ENCODE measurements at regions not wholly inside any gene's neighbourhood (a gene's known extent, or its start where the extent isn't known, plus 50 kb on each side); places are given as distances from the start of the nearest gene placed in this dataset.
A peak's percentile ranks its signal among the peaks of the same experiment; 100 is the strongest.

GRCh38 chr4:37542706-37543105 is 143.5 kb downstream of the RELL1 start:
- H3K36me3 Mint-ChIP-seq: peaks cover 11% of the 10 kb centered on the region
- Histone ChIP-seq H3K27me3 (no peaks in the 10 kb centered on the region), H2AFZ (replicated peaks) (no peak overlapping the region), H3K27ac (no peak overlapping the region), H3K36me3 (no peaks in the 10 kb centered on the region), H3K9ac (no peak overlapping the region), H4K20me1 (ENCODE audit: low read depth) (no peaks in the 10 kb centered on the region), H3K4me3 (no peak overlapping the region), H3K4me1 (peaks cover 28% of the 10 kb centered on the region), H3F3A (ENCODE audit: low read depth) (peaks cover 16% of the 10 kb centered on the region), H3K79me2 (ENCODE audit: low read depth) (no peaks in the 10 kb centered on the region), H3K9me3 (ENCODE audit: low read depth) (peaks cover 5% of the 10 kb centered on the region), H3K4me2 (no peak overlapping the region)
- H3K9me3 Mint-ChIP-seq: peaks cover 31% of the 10 kb centered on the region
- no peaks in the 10 kb centered on the region for H3K27me3 Mint-ChIP-seq (ENCODE audit: insufficient read depth, low read depth)
- H3K4me3 Mint-ChIP-seq: no peak overlapping the region
- H3K27ac Mint-ChIP-seq: no peak overlapping the region
- no peak for DNase-seq (ENCODE audit: low spot score)
- TF ChIP-seq CTCF (IDR thresholded peaks at IDR 0.05) (no peak), EZH2 (IDR thresholded peaks at IDR 0.05) (no peak), EZH2phosphoT487 (IDR thresholded peaks at IDR 0.05) (no peak)
- peaks cover 36% of the 10 kb centered on the region for H3K4me1 Mint-ChIP-seq

- no peak overlapping the region for H3K4me3 Mint-ChIP-seq
- DNase-seq (ENCODE audit: low spot score): no peak
- peaks cover 36% of the 10 kb centered on the region for H3K4me1 Mint-ChIP-seq
Measured at GRCh38 chr4:37541956-37542355, 144.2 kb downstream of the RELL1 start.

GRCh38 chr4:37540486-37540885 is 145.7 kb downstream of the RELL1 start:
- no peaks in the 10 kb centered on the region for H3K27me3 ChIP-seq
- Mint-ChIP-seq H3K4me1 (peaks cover 36% of the 10 kb centered on the region), H3K4me3 (no peak overlapping the region), H3K27me3 (ENCODE audit: insufficient read depth, low read depth) (no peaks in the 10 kb centered on the region), H3K9me3 (peaks cover 15% of the 10 kb centered on the region), H3K36me3 (peaks cover 6% of the 10 kb centered on the region), H3K27ac (peak overlapping the region; percentile 93)
- no peaks in the 10 kb centered on the region for H3K79me2 ChIP-seq (ENCODE audit: low read depth)
- peaks cover 16% of the 10 kb centered on the region for H3F3A ChIP-seq (ENCODE audit: low read depth)
- peak overlapping the region; percentile 67 for H3K27ac ChIP-seq
- peak; percentile 78 for DNase-seq (ENCODE audit: low spot score)
- no peak overlapping the region for H2AFZ ChIP-seq (replicated peaks)
- H3K9ac ChIP-seq: no peak overlapping the region
- H3K36me3 ChIP-seq: no peaks in the 10 kb centered on the region
- peaks cover 28% of the 10 kb centered on the region for H3K4me1 ChIP-seq
- TF ChIP-seq EZH2phosphoT487 (IDR thresholded peaks at IDR 0.05) (no peak), EZH2 (IDR thresholded peaks at IDR 0.05) (no peak), CTCF (IDR thresholded peaks at IDR 0.05) (no peak)
- peak overlapping the region; percentile 31 for H3K4me3 ChIP-seq
- no peaks in the 10 kb centered on the region for H3K9me3 ChIP-seq (ENCODE audit: low read depth)
- no peaks in the 10 kb centered on the region for H4K20me1 ChIP-seq (ENCODE audit: low read depth)
- H3K4me2 ChIP-seq: peak overlapping the region; percentile 68

More at GRCh38 chr4:37541956-37542355, 144.2 kb downstream of the RELL1 start:
- H3K9me3 Mint-ChIP-seq: peaks cover 25% of the 10 kb centered on the region
- TF ChIP-seq EZH2phosphoT487 (IDR thresholded peaks at IDR 0.05): no peak
- TF ChIP-seq CTCF (IDR thresholded peaks at IDR 0.05): no peak
- TF ChIP-seq EZH2 (IDR thresholded peaks at IDR 0.05): no peak
- H3K79me2 ChIP-seq (ENCODE audit: low read depth): no peaks in the 10 kb centered on the region
- no peaks in the 10 kb centered on the region for H3K27me3 Mint-ChIP-seq (ENCODE audit: insufficient read depth, low read depth)
- H3K27ac ChIP-seq: no peak overlapping the region
- peaks cover 28% of the 10 kb centered on the region for H3K4me1 ChIP-seq
- no peak overlapping the region for H3K4me2 ChIP-seq
- no peak overlapping the region for H3K9ac ChIP-seq
- H3K36me3 ChIP-seq: no peaks in the 10 kb centered on the region
- peak overlapping the region; percentile 90 for H3K27ac Mint-ChIP-seq
- H3K4me3 ChIP-seq: no peak overlapping the region
- no peaks in the 10 kb centered on the region for H3K27me3 ChIP-seq
- H4K20me1 ChIP-seq (ENCODE audit: low read depth): no peaks in the 10 kb centered on the region
- H3K9me3 ChIP-seq (ENCODE audit: low read depth): peaks cover 5% of the 10 kb centered on the region
- H3K36me3 Mint-ChIP-seq: peaks cover 8% of the 10 kb centered on the region
- no peak overlapping the region for H2AFZ ChIP-seq (replicated peaks)
- H3F3A ChIP-seq (ENCODE audit: low read depth): peaks cover 16% of the 10 kb centered on the region

All from neural progenitor cell (in vitro differentiated cells).